PC-9 (cell line): ENCODE measurements at regions not wholly inside any gene's neighbourhood (a gene's known extent, or its start where the extent isn't known, plus 50 kb on each side); places are given as distances from the start of the nearest gene placed in this dataset.

Experiments
- EZH2 ChIP-seq: fragments of 200-600 bp; sonication (generic); IDR thresholded peaks from 2 replicates; pipeline ENCODE4 v1.8.0; 2017; ENCODE audit warnings: antibody characterized with exemption, low read depth
- TF ChIP-seq, protein P1 (sequence below): fragments of 200-600 bp; sonication (generic); conservative IDR thresholded peaks from 2 replicates; pipeline ENCODE4 v1.6.1; 2017; ENCODE audit warnings: mixed run types, antibody characterized with exemption, mild to moderate bottlenecking, moderate library complexity

DNA sequence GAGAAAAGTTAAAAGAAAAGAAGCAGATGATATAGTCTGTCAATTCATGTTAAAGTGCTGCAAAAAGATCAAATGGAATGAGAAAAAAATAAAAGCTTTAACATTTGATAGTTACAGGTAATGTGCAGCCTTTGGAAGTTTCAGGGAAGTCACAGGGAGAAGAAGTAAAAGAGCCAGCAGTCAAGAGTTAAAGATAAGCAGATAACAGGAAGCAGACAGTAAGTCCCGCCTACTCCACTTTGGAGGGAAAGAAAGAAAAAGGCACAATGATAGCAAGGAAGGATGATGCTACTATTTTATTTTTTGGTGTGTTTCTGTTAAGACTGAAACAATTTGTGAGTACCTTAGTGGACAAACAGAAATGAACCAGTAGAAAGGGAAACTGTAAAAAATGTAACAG is 111.1 kb upstream of the KRR1 start:
- TF ChIP-seq, protein P1, sequence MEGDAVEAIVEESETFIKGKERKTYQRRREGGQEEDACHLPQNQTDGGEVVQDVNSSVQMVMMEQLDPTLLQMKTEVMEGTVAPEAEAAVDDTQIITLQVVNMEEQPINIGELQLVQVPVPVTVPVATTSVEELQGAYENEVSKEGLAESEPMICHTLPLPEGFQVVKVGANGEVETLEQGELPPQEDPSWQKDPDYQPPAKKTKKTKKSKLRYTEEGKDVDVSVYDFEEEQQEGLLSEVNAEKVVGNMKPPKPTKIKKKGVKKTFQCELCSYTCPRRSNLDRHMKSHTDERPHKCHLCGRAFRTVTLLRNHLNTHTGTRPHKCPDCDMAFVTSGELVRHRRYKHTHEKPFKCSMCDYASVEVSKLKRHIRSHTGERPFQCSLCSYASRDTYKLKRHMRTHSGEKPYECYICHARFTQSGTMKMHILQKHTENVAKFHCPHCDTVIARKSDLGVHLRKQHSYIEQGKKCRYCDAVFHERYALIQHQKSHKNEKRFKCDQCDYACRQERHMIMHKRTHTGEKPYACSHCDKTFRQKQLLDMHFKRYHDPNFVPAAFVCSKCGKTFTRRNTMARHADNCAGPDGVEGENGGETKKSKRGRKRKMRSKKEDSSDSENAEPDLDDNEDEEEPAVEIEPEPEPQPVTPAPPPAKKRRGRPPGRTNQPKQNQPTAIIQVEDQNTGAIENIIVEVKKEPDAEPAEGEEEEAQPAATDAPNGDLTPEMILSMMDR, result no peak
- TF ChIP-seq EZH2, result no peak
